CD4-positive, alpha-beta T cell (primary cell): ENCODE measurements at regions not wholly inside any gene's neighbourhood (a gene's known extent, or its start where the extent isn't known, plus 50 kb on each side); places are given as distances from the start of the nearest gene placed in this dataset.

Experiments used
- ATAC-seq: fragments of 200-7000 bp; cut with Tn5 transposase; one replicate; pipeline ENCODE4 v1.10.0; 2022; ENCODE audit warnings: mild to moderate bottlenecking; ENCODE audit not compliant: poor library complexity
- CTCF ChIA-PET: fragments of 350-600 bp; sonication (Branson Sonifier 250); formaldehyde crosslinking; loops from one replicate; lab custom pipeline; 2021; ENCODE audit warnings: antibody characterized with exemption, inconsistent platforms; lab: Charles Lee
- POLR2A ChIA-PET: fragments of 350-600 bp; sonication (Branson Sonifier 250); formaldehyde crosslinking; loops from one replicate; lab custom pipeline; 2021; ENCODE audit warnings: antibody characterized with exemption, inconsistent platforms; lab: Charles Lee
- DNase-seq, 14 experiments: peaks; one replicate each; pipeline ENCODE4 v3.0.0-alpha.2; 2013 to 2020; ENCODE audit warnings: mixed read lengths in 2 of 14
- H3K27ac ChIP-seq, 2 donors: one replicate each; pipeline versions ENCODE4 v1.5.1 to v1.7.0; 2013; ENCODE audit warnings: low read length in 2 of 2, low read depth in 1 of 2, mild to moderate bottlenecking in 1 of 2
- H3K27me3 ChIP-seq, 2 experiments: 1 replicate in 1 of 2; 2 replicates in 1 of 2; pipeline versions ENCODE4 v1.6.1 to v1.7.0; 2013; ENCODE audit warnings: low read length in 2 of 2, control low read depth in 1 of 2, mild to moderate bottlenecking in 1 of 2, moderate library complexity in 1 of 2; ENCODE audit not compliant: insufficient read depth in 2 of 2, control insufficient read depth in 1 of 2
- H3K36me3 ChIP-seq: one replicate; pipeline ENCODE4 v1.6.1; 2013; ENCODE audit warnings: low read length, control low read depth; ENCODE audit not compliant: insufficient read depth
- H3K4me1 ChIP-seq: one replicate; pipeline ENCODE4 v1.6.1; 2013; ENCODE audit warnings: low read length, control low read depth; ENCODE audit not compliant: insufficient read depth
- H3K4me3 ChIP-seq: one replicate; pipeline ENCODE4 v1.5.1; 2013; ENCODE audit warnings: mild to moderate bottlenecking, low read length, moderate library complexity
- H3K9me3 ChIP-seq, 2 experiments: 1 replicate in 1 of 2; 2 replicates in 1 of 2; pipeline versions ENCODE4 v1.6.1 to v1.7.0; 2013; ENCODE audit warnings: low read length in 2 of 2, mild to moderate bottlenecking in 2 of 2, control low read depth in 1 of 2, moderate library complexity in 1 of 2; ENCODE audit not compliant: control insufficient read depth in 1 of 2, insufficient read depth in 1 of 2
- H3K27ac Mint-ChIP-seq: one replicate; pipeline ENCODE4 v1.8.0; 2020; ENCODE audit warnings: mixed read lengths
- H3K27me3 Mint-ChIP-seq: one replicate; pipeline ENCODE4 v1.8.0; 2021; ENCODE audit warnings: mixed read lengths
- H3K36me3 Mint-ChIP-seq: one replicate; pipeline ENCODE4 v1.8.0; 2021; ENCODE audit warnings: low read depth, mixed read lengths
- H3K4me1 Mint-ChIP-seq: one replicate; pipeline ENCODE4 v1.8.0; 2021; ENCODE audit warnings: low read depth, mixed read lengths
- H3K4me3 Mint-ChIP-seq: one replicate; pipeline ENCODE4 v1.8.0; 2020; ENCODE audit warnings: mild to moderate bottlenecking, mixed read lengths
- H3K9me3 Mint-ChIP-seq: one replicate; pipeline ENCODE4 v1.8.0; 2020; ENCODE audit warnings: mixed read lengths
- intact Hi-C, 2 experiments: fragments of 100-400 bp; cut with DNase I in 1 of 2; cut with micrococcal nuclease in 1 of 2; formaldehyde crosslinking; loops; one replicate each; pipeline versions ENCODE4 v1.15.1 to v1.9.0; 2023 to 2025; cut with DNase I, micrococcal nuclease
- TF ChIP-seq, protein P1 (sequence below): fragments of 200-600 bp; IDR thresholded peaks from one replicate; pipeline ENCODE4 v1.8.0; 2022; ENCODE audit warnings: antibody characterized with exemption, mild to moderate bottlenecking

DNA sequence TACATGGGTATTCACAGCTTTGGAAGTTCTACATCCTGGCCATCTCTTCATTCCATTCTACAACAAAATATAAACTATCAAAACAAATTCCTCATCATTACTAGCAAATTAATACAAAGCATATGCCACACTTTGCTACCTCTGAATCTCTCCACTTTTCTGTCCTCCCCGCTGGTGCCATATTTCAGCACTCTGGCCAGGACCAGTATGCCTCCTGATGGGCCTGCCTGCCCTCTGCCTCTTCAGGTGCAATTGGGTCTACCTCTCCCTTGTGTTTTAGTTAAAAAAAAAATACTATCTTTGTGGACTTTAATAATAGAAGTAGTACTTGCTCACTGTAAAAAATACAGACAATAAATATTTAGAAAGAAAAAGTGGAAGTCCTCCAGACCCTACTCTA is 448.8 kb downstream of the WDR72 start:
- Mint-ChIP-seq H3K4me3 (no peak overlapping the region), H3K9me3 (no peaks in the 10 kb centered on the region), H3K27ac (no peak overlapping the region), H3K4me1 (no peaks in the 10 kb centered on the region), H3K27me3 (no peaks in the 10 kb centered on the region), H3K36me3 (no peaks in the 10 kb centered on the region)
- intact Hi-C loops: no loop called here
- Histone ChIP-seq H3K4me3 (no peak overlapping the region), H3K27ac (no peak overlapping the region), H3K36me3 (no peaks in the 10 kb centered on the region), H3K27me3 (no peaks in the 10 kb centered on the region), H3K4me1 (no peaks in the 10 kb centered on the region), H3K9me3 (no peaks in the 10 kb centered on the region)
- ChIA-PET POLR2A (no interaction called here), CTCF (no interaction called here)
- ATAC-seq (no peak), DNase-seq (no peak)
- TF ChIP-seq, protein P1, sequence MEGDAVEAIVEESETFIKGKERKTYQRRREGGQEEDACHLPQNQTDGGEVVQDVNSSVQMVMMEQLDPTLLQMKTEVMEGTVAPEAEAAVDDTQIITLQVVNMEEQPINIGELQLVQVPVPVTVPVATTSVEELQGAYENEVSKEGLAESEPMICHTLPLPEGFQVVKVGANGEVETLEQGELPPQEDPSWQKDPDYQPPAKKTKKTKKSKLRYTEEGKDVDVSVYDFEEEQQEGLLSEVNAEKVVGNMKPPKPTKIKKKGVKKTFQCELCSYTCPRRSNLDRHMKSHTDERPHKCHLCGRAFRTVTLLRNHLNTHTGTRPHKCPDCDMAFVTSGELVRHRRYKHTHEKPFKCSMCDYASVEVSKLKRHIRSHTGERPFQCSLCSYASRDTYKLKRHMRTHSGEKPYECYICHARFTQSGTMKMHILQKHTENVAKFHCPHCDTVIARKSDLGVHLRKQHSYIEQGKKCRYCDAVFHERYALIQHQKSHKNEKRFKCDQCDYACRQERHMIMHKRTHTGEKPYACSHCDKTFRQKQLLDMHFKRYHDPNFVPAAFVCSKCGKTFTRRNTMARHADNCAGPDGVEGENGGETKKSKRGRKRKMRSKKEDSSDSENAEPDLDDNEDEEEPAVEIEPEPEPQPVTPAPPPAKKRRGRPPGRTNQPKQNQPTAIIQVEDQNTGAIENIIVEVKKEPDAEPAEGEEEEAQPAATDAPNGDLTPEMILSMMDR: no peak

DNA sequence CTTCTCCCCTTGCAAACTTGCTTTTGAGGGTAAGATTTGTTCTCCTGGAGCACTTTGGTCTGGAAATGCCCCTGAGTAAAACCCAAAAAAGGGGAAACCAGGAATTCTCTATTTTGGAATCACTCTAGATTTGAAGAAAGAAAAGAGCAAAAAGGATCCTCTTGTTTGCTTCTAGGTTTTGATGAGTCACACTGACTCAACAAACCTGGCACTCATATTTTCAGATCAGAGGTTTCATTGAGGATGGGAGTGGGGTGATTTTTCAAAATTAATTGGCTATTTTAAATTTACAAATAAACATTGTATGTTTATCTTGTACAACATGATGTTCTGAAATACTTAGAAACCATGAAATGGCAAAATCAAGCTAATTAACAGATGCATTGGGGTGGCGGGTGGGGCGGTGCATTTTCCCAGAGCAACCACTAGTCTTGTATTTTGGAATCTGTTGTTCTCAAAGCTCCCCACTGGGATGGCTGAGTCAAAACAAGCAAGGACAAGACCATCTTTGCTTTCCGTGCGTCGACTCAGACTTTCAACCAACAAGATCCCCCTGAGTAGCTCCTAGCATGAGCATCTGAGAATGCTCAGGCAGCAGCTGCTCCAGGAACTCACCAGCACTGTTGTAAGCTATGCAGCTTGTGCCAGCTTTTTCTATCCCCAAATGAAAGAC is 451.4 kb downstream of the WDR72 start:
- CTCF ChIA-PET: no interaction called here
- Histone ChIP-seq H3K27me3 (no peaks in the 10 kb centered on the region), H3K9me3 (no peaks in the 10 kb centered on the region), H3K36me3 (no peaks in the 10 kb centered on the region), H3K27ac (no peak overlapping the region), H3K4me3 (no peak overlapping the region), H3K4me1 (no peaks in the 10 kb centered on the region)
- intact Hi-C loops: no loop called here
- no peaks in the 10 kb centered on the region for H3K4me1 Mint-ChIP-seq
- no peak for ATAC-seq
- no peaks in the 10 kb centered on the region for H3K27me3 Mint-ChIP-seq
- H3K9me3 Mint-ChIP-seq: no peaks in the 10 kb centered on the region
- TF ChIP-seq, protein P1: no peak
- no peak overlapping the region for H3K4me3 Mint-ChIP-seq
- DNase-seq: no peak
- POLR2A ChIA-PET: no interaction called here
- no peaks in the 10 kb centered on the region for H3K36me3 Mint-ChIP-seq
- no peak overlapping the region for H3K27ac Mint-ChIP-seq

- Mint-ChIP-seq H3K4me3 (no peak overlapping the region), H3K27ac (no peak overlapping the region)
These were observed 453.9 kb downstream of the WDR72 start for GRCh38 chr15:53305554-53305953.

More at GRCh38 chr15:53305554-53305953, 453.9 kb downstream of the WDR72 start:
- no peak overlapping the region for H3K27ac ChIP-seq
- ATAC-seq (no peak), DNase-seq (no peak)
- no peaks in the 10 kb centered on the region for H3K36me3 ChIP-seq
- no peak overlapping the region for H3K4me3 ChIP-seq
- H3K27me3 Mint-ChIP-seq: no peaks in the 10 kb centered on the region
- POLR2A ChIA-PET: no interaction called here
- CTCF ChIA-PET: no interaction called here
- no peaks in the 10 kb centered on the region for H3K9me3 Mint-ChIP-seq
- H3K4me1 ChIP-seq: no peaks in the 10 kb centered on the region
- H3K9me3 ChIP-seq: no peaks in the 10 kb centered on the region
- no peaks in the 10 kb centered on the region for H3K27me3 ChIP-seq
- intact Hi-C loops: no loop called here
- H3K4me1 Mint-ChIP-seq: no peaks in the 10 kb centered on the region
- no peaks in the 10 kb centered on the region for H3K36me3 Mint-ChIP-seq
- TF ChIP-seq, protein P1: no peak
